Panc1 (cell line): ENCODE measurements at regions not wholly inside any gene's neighbourhood (a gene's known extent, or its start where the extent isn't known, plus 50 kb on each side); places are given as distances from the start of the nearest gene placed in this dataset.
"Not testable (repeated sequence)": the region's sequence is repeated elsewhere in the genome, so short reads cannot be mapped to it uniquely, and the experiment has no call there.

Source experiments
- ATAC-seq: fragments of 200-7000 bp; cut with Tn5 transposase; 2 replicates; pipeline ENCODE4 v1.9.1; 2020; ENCODE audit warnings: mild to moderate bottlenecking, moderate library complexity
- BruUV-seq: library from RNA; stranded (reverse); fragments of 400-500 nt; replicated peaks from 2 replicates; lab custom pipeline; 2021; lab: Mats Ljungman, UMichigan
- CTCF ChIA-PET: fragments of 300-600 bp; sonication (Branson Sonifier 250); formaldehyde crosslinking; loops from one replicate; lab custom pipeline; 2022; ENCODE audit warnings: antibody characterized with exemption; lab: Charles Lee
- POLR2A ChIA-PET: fragments of 300-600 bp; sonication (Branson Sonifier 250); formaldehyde crosslinking; loops from one replicate; lab custom pipeline; 2022; ENCODE audit warnings: antibody characterized with exemption; lab: Charles Lee
- DNase-seq: peaks from one replicate; pipeline ENCODE4 v3.0.0-alpha.2; 2010; ENCODE audit warnings: low read depth, low spot score
- H3K27ac ChIP-seq: 2 replicates; pipeline ENCODE4 v1.5.1; 2011; ENCODE audit warnings: mild to moderate bottlenecking, low read length, inconsistent platforms
- H3K27me3 ChIP-seq: fragments of 200-500 bp; sonication (Bioruptor generic); 2 replicates; pipeline ENCODE4 v1.6.0; 2014; ENCODE audit warnings: low read length, inconsistent platforms; ENCODE audit not compliant: control insufficient read depth, insufficient read depth
- H3K36me3 ChIP-seq: fragments of 200-500 bp; sonication (Bioruptor generic); 2 replicates; pipeline ENCODE4 v1.5.1; 2014; ENCODE audit warnings: inconsistent platforms, mild to moderate bottlenecking, low read length, moderate library complexity; ENCODE audit not compliant: control insufficient read depth, insufficient read depth
- H3K4me1 ChIP-seq: 2 replicates; pipeline ENCODE4 v1.5.1; 2011; ENCODE audit warnings: inconsistent platforms, mild to moderate bottlenecking, low read length, moderate library complexity; ENCODE audit not compliant: control insufficient read depth, insufficient read depth
- H3K4me3 ChIP-seq, 2 experiments: 2 replicates each; pipeline ENCODE4 v1.5.1; 2011 to 2012; ENCODE audit warnings: low read depth in 2 of 2, low read length in 2 of 2, mild to moderate bottlenecking in 2 of 2, inconsistent platforms in 1 of 2, moderate library complexity in 1 of 2
- H3K9me3 ChIP-seq: fragments of 200-500 bp; sonication (Bioruptor generic); 2 replicates; pipeline ENCODE4 v1.5.1; 2014; ENCODE audit warnings: low read depth, mild to moderate bottlenecking, inconsistent platforms, low read length, moderate library complexity; ENCODE audit not compliant: control insufficient read depth, insufficient read depth
- CTCF ChIP-seq: fragments of 450-650 bp; IDR thresholded peaks from 2 replicates; pipeline ENCODE4 v1.5.1; 2017; ENCODE audit warnings: mild to moderate bottlenecking
- POLR2AphosphoS5 ChIP-seq: IDR thresholded peaks from 2 replicates; pipeline ENCODE4 v1.6.1; 2012; ENCODE audit warnings: mild to moderate bottlenecking, low read depth, low read length, moderate library complexity
- REST ChIP-seq, 2 experiments: IDR thresholded peaks; 2 replicates each; pipeline ENCODE4 v1.6.1; 2011 to 2012; ENCODE audit warnings: low read depth in 2 of 2, control low read depth in 1 of 2, low read length in 1 of 2, mild to moderate bottlenecking in 1 of 2, moderate library complexity in 1 of 2; ENCODE audit not compliant: insufficient read depth in 1 of 2
- SIN3A ChIP-seq: IDR thresholded peaks from 2 replicates; pipeline ENCODE4 v1.6.1; 2012; ENCODE audit warnings: low read depth, mild to moderate bottlenecking, low read length, moderate library complexity, borderline replicate concordance; ENCODE audit not compliant: insufficient read depth
- TCF7L2 ChIP-seq: IDR thresholded peaks from 2 replicates; pipeline ENCODE4 v1.6.1; 2011; ENCODE audit warnings: mild to moderate bottlenecking, low read depth, low read length, inconsistent platforms
- in situ Hi-C: cut with HindIII; loops from 2 replicates; pipeline ENCODE4 v1.10.0; 2016; ENCODE audit warnings: low sequenced_read_pairs, low pct_unique_long_range_greater_than_20kb
- intact Hi-C: fragments of 100-400 bp; cut with micrococcal nuclease; formaldehyde crosslinking; loops from one replicate; pipeline ENCODE4 v1.10.0; 2022; ENCODE audit not compliant: unreplicated experiment

GRCh38 chr16:65234721-65235320, 113.0 kb upstream of the CDH11 start:
- intact Hi-C loops, H3K4me3 ChIP-seq, POLR2A ChIA-PET, BruUV-seq, H3K27ac ChIP-seq, H3K36me3 ChIP-seq, H3K9me3 ChIP-seq, H3K27me3 ChIP-seq, CTCF ChIA-PET, H3K4me1 ChIP-seq, in situ Hi-C loops, DNase-seq, ATAC-seq: not testable (repeated sequence)

GRCh38 chr16:65229191-65229662, 107.4 kb upstream of the CDH11 start:
- intact Hi-C loops (no loop called here), in situ Hi-C loops (no loop called here)
- Histone ChIP-seq H3K36me3 (no peaks in the 10 kb centered on the region), H3K9me3 (no peaks in the 10 kb centered on the region), H3K27me3 (no peaks in the 10 kb centered on the region), H3K4me3 (no peak overlapping the region), H3K27ac (no peak overlapping the region), H3K4me1 (no peaks in the 10 kb centered on the region)
- DNase-seq = no peak
- no TSS peak for BruUV-seq
- ChIA-PET POLR2A (no interaction called here), CTCF (no interaction called here)
- TF ChIP-seq CTCF (no peak), POLR2AphosphoS5 (no peak), REST (IDR thresholded peaks at IDR 0.05; ENCODE audit: insufficient read depth in 1 of 2, low read depth in 2 of 2, low read length in 1 of 2) (no peak), TCF7L2 (no peak), SIN3A (no peak)
- no peak for ATAC-seq

- Histone ChIP-seq H3K27ac (no peak overlapping the region), H3K4me1 (no peaks in the 10 kb centered on the region), H3K4me3 (no peak overlapping the region), H3K9me3 (no peaks in the 10 kb centered on the region), H3K27me3 (no peaks in the 10 kb centered on the region), H3K36me3 (no peaks in the 10 kb centered on the region)
- no TSS peak for BruUV-seq
- in situ Hi-C loops (no loop called here), intact Hi-C loops (no loop called here)
- TF ChIP-seq CTCF = no peak
- TF ChIP-seq POLR2AphosphoS5 = no peak
- TF ChIP-seq REST (IDR thresholded peaks at IDR 0.05; ENCODE audit: insufficient read depth in 1 of 2, low read depth in 2 of 2, low read length in 1 of 2) = no peak
- no peak for TF ChIP-seq TCF7L2
- TF ChIP-seq SIN3A = no peak
- no peak for ATAC-seq
- ChIA-PET CTCF (no interaction called here), POLR2A (no interaction called here)
- DNase-seq = no peak
Measured at GRCh38 chr16:65227150-65227835, 105.4 kb upstream of the CDH11 start.
